Tibial nerve (tissue), 4 donors: ENCODE measurements at regions not wholly inside any gene's neighbourhood (a gene's known extent, or its start where the extent isn't known, plus 50 kb on each side); places are given as distances from the start of the nearest gene placed in this dataset.

ENCODE experiments used
- DNase-seq, 2 donors: peaks; one replicate each; pipeline ENCODE4 v3.0.0-alpha.2; 2019; ENCODE audit warnings: low spot score in 2 of 2
- H3K27ac ChIP-seq, 4 donors: fragments of 200-600 bp; sonication (generic) in 3 of 4; one replicate each; pipeline ENCODE4 v1.5.1; 2017 to 2019; ENCODE audit warnings: mild to moderate bottlenecking in 1 of 4
- H3K27me3 ChIP-seq, 2 donors: fragments of 200-600 bp; sonication (generic) in 1 of 2; one replicate each; pipeline versions ENCODE4 v1.5.1 to v1.6.0; 2017 to 2019
- H3K36me3 ChIP-seq, 3 donors: fragments of 200-600 bp; sonication (generic); one replicate each; pipeline ENCODE4 v1.5.1; 2018 to 2019
- H3K4me1 ChIP-seq, 4 donors: fragments of 200-600 bp; sonication (generic) in 3 of 4; one replicate each; pipeline ENCODE4 v1.5.1; 2017 to 2019
- H3K4me3 ChIP-seq, 4 donors: fragments of 200-600 bp; sonication (generic) in 3 of 4; one replicate each; pipeline ENCODE4 v1.5.1; 2017 to 2019; ENCODE audit warnings: mild to moderate bottlenecking in 1 of 4, moderate library complexity in 1 of 4
- H3K9me3 ChIP-seq, 4 donors: fragments of 200-600 bp; sonication (generic) in 3 of 4; one replicate each; pipeline ENCODE4 v1.5.1; 2017 to 2019
- CTCF ChIP-seq, 5 experiments: fragments of 200-600 bp in 3 of 5; fragments of 450-650 bp in 2 of 5; sonication (generic) in 3 of 5; IDR thresholded peaks; one replicate each; pipeline ENCODE4 v1.5.1; 2016 to 2019; ENCODE audit warnings: antibody characterized with exemption in 5 of 5, mild to moderate bottlenecking in 3 of 5, moderate library complexity in 2 of 5
- EP300 ChIP-seq, 2 donors: sonication (generic); formaldehyde crosslinking; IDR thresholded peaks; one replicate each; pipeline ENCODE4 v1.6.1; 2017; ENCODE audit warnings: antibody characterized with exemption in 2 of 2, mild to moderate bottlenecking in 1 of 2
- POLR2A ChIP-seq, 2 donors: fragments of 450-650 bp; IDR thresholded peaks; one replicate each; pipeline ENCODE4 v1.6.1; 2017; ENCODE audit warnings: antibody characterized with exemption in 2 of 2, mild to moderate bottlenecking in 2 of 2, moderate library complexity in 2 of 2
- WGBS, 2 donors: methylation state at CpG; one replicate each; pipeline ENCODE4 v1.1.5; 2018; 5-methylcytosine and 5-hydroxymethylcytosine counted together

GRCh38 chr5:73375949-73376348 is 72.6 kb downstream of the FOXD1 start:
- DNase-seq = no peak
- peaks cover 0 to 10% (median 0%) of the 10 kb centered on the region in 4 donors for H3K4me1 ChIP-seq
- H3K9me3 ChIP-seq = no peaks in the 10 kb centered on the region
- 82 to 87% methylated on average over 2 of the region's 2 CpGs for WGBS, 2 donors
- H3K27me3 ChIP-seq = peaks cover 0 to 32% of the 10 kb centered on the region in 2 donors
- TF ChIP-seq POLR2A (IDR thresholded peaks at IDR 0.05) (no peak), EP300 (IDR thresholded peaks at IDR 0.05) (no peak), CTCF (IDR thresholded peaks at IDR 0.05) (no peak)
- H3K36me3 ChIP-seq = no peaks in the 10 kb centered on the region
- no peak overlapping the region for H3K4me3 ChIP-seq
- H3K27ac ChIP-seq = no peak overlapping the region

GRCh38 chr5:73375191-73375545 is 73.4 kb downstream of the FOXD1 start:
- DNase-seq = no peak
- no peak overlapping the region for H3K27ac ChIP-seq
- WGBS, 2 donors = 83 to 84% methylated on average over 2 of the region's 2 CpGs
- H3K36me3 ChIP-seq = no peaks in the 10 kb centered on the region
- no peaks in the 10 kb centered on the region for H3K9me3 ChIP-seq
- peaks cover 0 to 24% of the 10 kb centered on the region in 2 donors for H3K27me3 ChIP-seq
- TF ChIP-seq EP300 (IDR thresholded peaks at IDR 0.05) = no peak
- TF ChIP-seq CTCF (IDR thresholded peaks at IDR 0.05) = no peak
- no peak for TF ChIP-seq POLR2A (IDR thresholded peaks at IDR 0.05)
- H3K4me1 ChIP-seq = peaks cover 0 to 5% (median 0%) of the 10 kb centered on the region in 4 donors
- H3K4me3 ChIP-seq = no peak overlapping the region

- WGBS, 2 donors = 72 to 74% methylated on average over 7 of the region's 7 CpGs
- Histone ChIP-seq H3K27ac (no peak overlapping the region), H3K27me3 (peaks cover 0 to 19% of the 10 kb centered on the region in 2 donors), H3K36me3 (no peaks in the 10 kb centered on the region), H3K4me1 (no peaks in the 10 kb centered on the region), H3K9me3 (no peaks in the 10 kb centered on the region), H3K4me3 (no peak overlapping the region)
- TF ChIP-seq POLR2A (IDR thresholded peaks at IDR 0.05) (no peak), CTCF (IDR thresholded peaks at IDR 0.05) (no peak), EP300 (IDR thresholded peaks at IDR 0.05) (no peak)
- no peak for DNase-seq
Measured at GRCh38 chr5:73374520-73375190, 73.9 kb downstream of the FOXD1 start.

- TF ChIP-seq CTCF (IDR thresholded peaks at IDR 0.05) (no peak), EP300 (IDR thresholded peaks at IDR 0.05) (no peak), POLR2A (IDR thresholded peaks at IDR 0.05) (no peak)
- Histone ChIP-seq H3K4me3 (no peak overlapping the region), H3K27me3 (peaks cover 0 to 14% of the 10 kb centered on the region in 2 donors), H3K9me3 (no peaks in the 10 kb centered on the region), H3K36me3 (no peaks in the 10 kb centered on the region), H3K27ac (no peak overlapping the region), H3K4me1 (no peaks in the 10 kb centered on the region)
- DNase-seq = no peak
- 87 to 88% methylated on average over 3 of the region's 3 CpGs for WGBS, 2 donors
Measured at GRCh38 chr5:73373814-73374510, 74.6 kb downstream of the FOXD1 start.
